Hepatocyte (in vitro differentiated cells): ENCODE measurements at regions not wholly inside any gene's neighbourhood (a gene's known extent, or its start where the extent isn't known, plus 50 kb on each side); places are given as distances from the start of the nearest gene placed in this dataset.

Source experiments
- DNase-seq: peaks from one replicate; pipeline ENCODE4 v3.0.0-alpha.2; 2016; ENCODE audit warnings: low spot score
- H2AFZ ChIP-seq: fragments of 200-600 bp; sonication (generic); 2 replicates; pipeline ENCODE4 v1.6.0; 2016; ENCODE audit warnings: antibody characterized with exemption, mild to moderate bottlenecking
- H3K27ac ChIP-seq: fragments of 200-600 bp; sonication (generic); 2 replicates; pipeline ENCODE4 v1.5.1; 2016; ENCODE audit warnings: mild to moderate bottlenecking
- H3K27me3 ChIP-seq: fragments of 200-600 bp; sonication (generic); 2 replicates; pipeline ENCODE4 v1.6.1; 2016
- H3K36me3 ChIP-seq: fragments of 200-600 bp; sonication (generic); replicated peaks from 2 replicates; pipeline ENCODE4 v1.5.1; 2016; ENCODE audit warnings: low read depth; ENCODE audit not compliant: insufficient read depth
- H3K4me1 ChIP-seq: fragments of 200-600 bp; sonication (generic); 2 replicates; pipeline ENCODE4 v1.5.1; 2016; ENCODE audit warnings: mild to moderate bottlenecking, moderate library complexity; ENCODE audit not compliant: insufficient read depth
- H3K4me2 ChIP-seq: fragments of 200-600 bp; sonication (generic); 2 replicates; pipeline ENCODE4 v1.6.0; 2016
- H3K4me3 ChIP-seq: fragments of 200-600 bp; sonication (generic); 2 replicates; pipeline ENCODE4 v1.5.1; 2016; ENCODE audit warnings: mild to moderate bottlenecking
- H3K79me2 ChIP-seq: fragments of 200-600 bp; sonication (generic); 2 replicates; pipeline ENCODE4 v1.6.0; 2017; ENCODE audit warnings: mild to moderate bottlenecking
- H3K9me2 ChIP-seq: fragments of 200-600 bp; sonication (generic); replicated peaks from 2 replicates; pipeline ENCODE4 v1.6.0; 2017; ENCODE audit warnings: mild to moderate bottlenecking; ENCODE audit not compliant: insufficient read depth
- H3K9me3 ChIP-seq: fragments of 200-600 bp; sonication (generic); 2 replicates; pipeline ENCODE4 v1.5.1; 2016; ENCODE audit warnings: low read depth, mild to moderate bottlenecking
- H4K20me1 ChIP-seq: fragments of 200-600 bp; sonication (generic); 2 replicates; pipeline ENCODE4 v1.6.0; 2016; ENCODE audit warnings: mild to moderate bottlenecking; ENCODE audit not compliant: insufficient read depth, poor library complexity, severe bottlenecking
- EZH2 ChIP-seq: fragments of 200-600 bp; sonication (generic); IDR thresholded peaks from 2 replicates; pipeline ENCODE4 v1.6.1; 2016; ENCODE audit warnings: antibody characterized with exemption, mild to moderate bottlenecking, borderline replicate concordance
- EZH2phosphoT487 ChIP-seq: fragments of 200-600 bp; sonication (generic); IDR thresholded peaks from one replicate; pipeline ENCODE4 v1.6.1; 2018; ENCODE audit warnings: antibody characterized with exemption, mild to moderate bottlenecking, low read depth, moderate library complexity; ENCODE audit not compliant: unreplicated experiment, severe bottlenecking
- WGBS: methylation state at CpG from one replicate; pipeline ENCODE4 v1.1.6; 2016; ENCODE audit warnings: low lambda C conversion rate; ENCODE audit errors: missing lambda C conversion rate; 5-methylcytosine and 5-hydroxymethylcytosine counted together
- TF ChIP-seq, protein P1 (sequence below): fragments of 200-600 bp; sonication (generic); IDR thresholded peaks from 2 replicates; pipeline ENCODE4 v1.5.1; 2016; ENCODE audit warnings: antibody characterized with exemption, mild to moderate bottlenecking; ENCODE audit not compliant: poor library complexity

DNA sequence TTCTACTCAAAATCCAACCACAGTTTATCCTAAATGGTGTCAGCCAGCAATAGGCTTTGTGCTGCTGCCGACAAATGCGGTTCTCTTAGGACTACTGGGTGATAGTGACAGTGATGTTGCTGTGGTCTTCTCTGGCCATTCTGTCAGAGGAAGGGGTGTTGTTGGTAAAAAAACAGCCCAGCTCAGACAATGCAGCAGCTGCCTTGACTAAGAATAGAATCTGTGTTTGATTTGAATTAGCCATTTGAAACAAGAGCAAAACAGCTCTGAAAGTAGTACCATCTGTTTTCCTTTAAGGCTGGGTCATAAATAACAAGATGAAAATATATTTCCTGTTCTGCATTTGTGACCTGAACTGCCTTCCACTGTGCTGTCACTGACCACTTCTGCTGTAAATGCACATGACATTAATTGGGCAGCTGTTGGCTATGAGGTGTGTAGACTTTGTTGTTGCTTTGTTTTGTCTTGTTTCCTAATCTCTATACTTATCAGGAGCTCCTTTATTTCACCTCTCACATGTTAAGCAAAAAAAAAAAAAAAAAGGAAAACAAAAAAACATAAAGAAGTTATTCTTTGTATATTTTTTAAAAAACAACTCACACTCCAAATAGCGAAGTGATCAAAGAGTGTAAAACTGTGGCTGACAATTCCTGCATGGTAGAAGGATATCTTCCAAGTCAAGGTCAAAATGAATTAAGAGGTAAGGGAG lies 497.8 kb upstream of the ARID1B start:
- Histone ChIP-seq H2AFZ (no peak overlapping the region), H4K20me1 (no peaks in the 10 kb centered on the region), H3K4me3 (no peak overlapping the region), H3K4me1 (no peaks in the 10 kb centered on the region), H3K36me3 (no peaks in the 10 kb centered on the region), H3K9me3 (no peaks in the 10 kb centered on the region), H3K27ac (no peak overlapping the region), H3K79me2 (no peaks in the 10 kb centered on the region), H3K27me3 (no peaks in the 10 kb centered on the region), H3K9me2 (no peaks in the 10 kb centered on the region), H3K4me2 (no peak overlapping the region)
- 64% methylated on average over 3 of the region's 3 CpGs for WGBS
- DNase-seq, result no peak
- no peak for TF ChIP-seq EZH2phosphoT487
- TF ChIP-seq EZH2, result no peak
- TF ChIP-seq, protein P1, sequence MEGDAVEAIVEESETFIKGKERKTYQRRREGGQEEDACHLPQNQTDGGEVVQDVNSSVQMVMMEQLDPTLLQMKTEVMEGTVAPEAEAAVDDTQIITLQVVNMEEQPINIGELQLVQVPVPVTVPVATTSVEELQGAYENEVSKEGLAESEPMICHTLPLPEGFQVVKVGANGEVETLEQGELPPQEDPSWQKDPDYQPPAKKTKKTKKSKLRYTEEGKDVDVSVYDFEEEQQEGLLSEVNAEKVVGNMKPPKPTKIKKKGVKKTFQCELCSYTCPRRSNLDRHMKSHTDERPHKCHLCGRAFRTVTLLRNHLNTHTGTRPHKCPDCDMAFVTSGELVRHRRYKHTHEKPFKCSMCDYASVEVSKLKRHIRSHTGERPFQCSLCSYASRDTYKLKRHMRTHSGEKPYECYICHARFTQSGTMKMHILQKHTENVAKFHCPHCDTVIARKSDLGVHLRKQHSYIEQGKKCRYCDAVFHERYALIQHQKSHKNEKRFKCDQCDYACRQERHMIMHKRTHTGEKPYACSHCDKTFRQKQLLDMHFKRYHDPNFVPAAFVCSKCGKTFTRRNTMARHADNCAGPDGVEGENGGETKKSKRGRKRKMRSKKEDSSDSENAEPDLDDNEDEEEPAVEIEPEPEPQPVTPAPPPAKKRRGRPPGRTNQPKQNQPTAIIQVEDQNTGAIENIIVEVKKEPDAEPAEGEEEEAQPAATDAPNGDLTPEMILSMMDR, result no peak

DNA sequence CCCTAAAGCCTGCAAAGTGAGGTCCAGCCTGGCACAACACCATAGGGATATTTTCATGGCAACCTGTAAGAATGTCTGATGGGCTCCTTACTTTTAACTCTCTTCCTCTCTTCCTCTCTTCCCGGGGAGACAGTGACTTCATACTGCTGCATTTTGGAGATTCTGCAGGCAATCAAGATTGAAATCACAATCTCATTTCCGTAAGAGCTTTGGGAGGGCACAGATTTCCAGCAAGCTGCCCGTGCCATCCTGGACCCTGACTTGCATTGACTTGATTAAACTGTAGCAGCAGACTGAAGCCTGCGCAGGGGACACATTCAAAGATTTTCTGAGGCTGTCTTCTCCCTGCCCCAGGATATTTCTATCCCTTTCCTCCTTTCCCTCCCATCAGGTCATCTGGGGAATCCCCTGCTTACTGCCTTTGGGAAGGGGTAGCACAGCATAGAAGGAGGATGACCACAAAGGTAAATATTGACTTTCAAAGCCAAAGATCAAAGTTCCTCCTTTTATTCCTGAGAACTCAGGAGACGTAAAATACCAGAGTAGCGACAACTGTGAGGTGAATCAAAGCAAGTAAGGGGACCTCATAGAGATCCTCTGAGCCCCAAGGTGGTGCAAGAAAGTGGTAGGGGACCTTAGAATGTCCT lies 504.0 kb upstream of the ARID1B start:
- Histone ChIP-seq H2AFZ (no peak overlapping the region), H3K27me3 (no peaks in the 10 kb centered on the region), H3K27ac (no peak overlapping the region), H3K4me3 (no peak overlapping the region), H3K9me3 (no peaks in the 10 kb centered on the region), H3K79me2 (no peaks in the 10 kb centered on the region), H3K9me2 (no peaks in the 10 kb centered on the region), H3K4me2 (no peak overlapping the region), H3K4me1 (no peaks in the 10 kb centered on the region), H4K20me1 (no peaks in the 10 kb centered on the region), H3K36me3 (no peaks in the 10 kb centered on the region)
- 79% methylated on average over 6 of the region's 6 CpGs for WGBS
- TF ChIP-seq, protein P1, result no peak
- TF ChIP-seq EZH2phosphoT487 (no peak), EZH2 (no peak)
- DNase-seq, result no peak

DNA sequence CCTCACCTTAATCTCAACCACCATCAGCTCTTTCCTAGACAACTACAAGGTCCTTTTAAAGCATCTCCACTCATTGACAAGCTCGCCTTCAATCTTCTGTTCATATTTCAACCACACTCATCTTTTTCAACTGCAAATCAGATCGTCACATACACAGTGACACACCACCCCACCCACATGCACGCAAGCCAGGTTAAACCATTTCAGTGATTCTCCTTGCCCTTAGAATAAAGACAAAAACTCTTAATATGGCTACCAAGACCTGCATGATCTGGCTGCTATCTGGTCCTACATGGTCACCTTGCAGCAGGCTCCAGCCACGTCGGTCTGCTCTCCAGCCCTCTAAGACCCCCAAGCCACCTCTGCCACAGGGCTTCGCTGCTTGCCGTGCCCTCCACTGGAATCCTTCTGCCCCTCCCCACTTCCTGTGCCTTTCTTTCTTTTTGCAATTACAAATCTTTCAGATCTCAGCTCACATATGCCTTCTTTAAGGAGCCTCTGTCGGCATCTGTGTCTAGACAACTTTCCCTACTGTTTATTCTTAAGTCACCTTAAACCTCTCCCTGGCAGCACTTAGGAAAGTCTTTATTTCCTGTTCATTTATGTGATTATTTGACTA lies 507.3 kb upstream of the ARID1B start:
- Histone ChIP-seq H3K9me2 (no peaks in the 10 kb centered on the region), H3K4me2 (no peak overlapping the region), H3K27ac (no peak overlapping the region), H3K9me3 (no peaks in the 10 kb centered on the region), H3K4me3 (no peak overlapping the region), H3K79me2 (no peaks in the 10 kb centered on the region), H2AFZ (no peak overlapping the region), H3K27me3 (no peaks in the 10 kb centered on the region), H4K20me1 (no peaks in the 10 kb centered on the region), H3K4me1 (no peaks in the 10 kb centered on the region), H3K36me3 (no peaks in the 10 kb centered on the region)
- no peak for DNase-seq
- WGBS, result 75% methylated on average over 8 of the region's 8 CpGs
- no peak for TF ChIP-seq EZH2
- TF ChIP-seq EZH2phosphoT487, result no peak

DNA sequence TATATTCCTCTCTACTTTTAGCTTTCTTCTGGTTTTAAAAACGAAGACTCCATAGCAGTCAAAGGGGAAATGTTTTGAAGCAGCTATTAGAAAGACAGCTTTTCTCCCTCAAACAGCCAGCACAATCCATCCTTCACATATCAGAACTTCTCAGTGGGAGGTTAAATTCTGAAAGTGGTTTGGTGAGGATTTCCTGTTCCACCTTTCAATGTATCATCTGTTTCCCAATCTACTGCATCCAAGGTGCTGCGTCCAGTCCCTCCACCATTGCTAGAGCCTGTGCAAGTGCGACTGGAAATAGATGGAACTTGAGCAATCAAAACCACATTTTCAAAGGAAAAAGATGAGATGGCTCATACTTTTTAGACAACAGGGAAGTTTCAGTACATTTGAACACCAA lies 508.3 kb upstream of the ARID1B start:
- WGBS, result 83% methylated on average over 3 of the region's 3 CpGs
- no peak overlapping the region for H3K4me2 ChIP-seq

More for the DNA sequence above, 508.3 kb upstream of the ARID1B start:
- Histone ChIP-seq H3K36me3 (no peaks in the 10 kb centered on the region), H3K9me2 (no peaks in the 10 kb centered on the region), H3K4me1 (no peaks in the 10 kb centered on the region), H3K4me3 (no peak overlapping the region), H3K79me2 (no peaks in the 10 kb centered on the region), H3K9me3 (no peaks in the 10 kb centered on the region), H3K27me3 (no peaks in the 10 kb centered on the region), H3K27ac (no peak overlapping the region), H2AFZ (no peak overlapping the region), H4K20me1 (no peaks in the 10 kb centered on the region)
- TF ChIP-seq EZH2 (no peak), EZH2phosphoT487 (no peak)
- TF ChIP-seq, protein P1, result no peak
- no peak for DNase-seq
